IPS DF 6.9 (cell line): ENCODE measurements at regions not wholly inside any gene's neighbourhood (a gene's known extent, or its start where the extent isn't known, plus 50 kb on each side); places are given as distances from the start of the nearest gene placed in this dataset.

Source experiments
- DNase-seq: peaks from one replicate; pipeline ENCODE4 v3.0.0-alpha.2; 2013; ENCODE audit warnings: low read depth, low spot score
- H3K27ac ChIP-seq: one replicate; pipeline ENCODE4 v1.5.1; 2013; ENCODE audit warnings: low read length, control low read depth
- H3K27me3 ChIP-seq: 2 replicates; pipeline ENCODE4 v1.6.1; 2013; ENCODE audit warnings: mild to moderate bottlenecking, low read length; ENCODE audit not compliant: control insufficient read depth, insufficient read depth
- H3K36me3 ChIP-seq: 2 replicates; pipeline ENCODE4 v1.6.1; 2013; ENCODE audit warnings: low read length; ENCODE audit not compliant: control insufficient read depth, insufficient read depth
- H3K4me1 ChIP-seq: 2 replicates; pipeline ENCODE4 v1.6.1; 2013; ENCODE audit warnings: low read length; ENCODE audit not compliant: control insufficient read depth, insufficient read depth
- H3K4me3 ChIP-seq: 2 replicates; pipeline ENCODE4 v1.5.1; 2013; ENCODE audit warnings: mild to moderate bottlenecking, low read length
- H3K9me3 ChIP-seq: 2 replicates; pipeline ENCODE4 v1.6.1; 2013; ENCODE audit warnings: low read length, inconsistent platforms; ENCODE audit not compliant: control insufficient read depth, insufficient read depth
- WGBS: extraction: QIAGEN DNeasy Blood & Tissue Kit; methylation state at CpG from one replicate; pipeline ENCODE4 v1.1.7; 2013; ENCODE audit warnings: mixed read lengths, missing lambda C conversion rate; ENCODE audit not compliant: insufficient read length, insufficient coverage; 5-methylcytosine and 5-hydroxymethylcytosine counted together

DNA sequence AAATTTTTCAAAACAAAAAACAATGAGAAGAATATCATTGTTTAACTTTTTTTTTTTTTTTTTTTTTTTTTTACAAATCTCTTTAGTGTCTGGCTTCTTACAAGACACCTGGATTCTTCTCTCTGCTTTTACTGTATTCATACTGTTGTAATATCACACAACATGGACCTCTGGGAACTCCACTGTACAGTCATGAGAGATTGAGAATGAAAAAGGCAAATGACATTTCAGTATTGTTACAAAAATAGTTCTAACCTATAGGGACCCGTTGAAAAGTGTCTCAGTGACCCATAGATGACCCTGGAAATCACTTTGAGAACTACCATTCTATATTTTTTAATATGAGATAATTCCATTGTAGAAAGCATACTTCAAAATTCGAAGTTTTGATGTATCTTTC is 124.4 kb downstream of the SLIT2 start:
- no CpG with 5 or more reads among the region's 2 CpGs for WGBS

DNA sequence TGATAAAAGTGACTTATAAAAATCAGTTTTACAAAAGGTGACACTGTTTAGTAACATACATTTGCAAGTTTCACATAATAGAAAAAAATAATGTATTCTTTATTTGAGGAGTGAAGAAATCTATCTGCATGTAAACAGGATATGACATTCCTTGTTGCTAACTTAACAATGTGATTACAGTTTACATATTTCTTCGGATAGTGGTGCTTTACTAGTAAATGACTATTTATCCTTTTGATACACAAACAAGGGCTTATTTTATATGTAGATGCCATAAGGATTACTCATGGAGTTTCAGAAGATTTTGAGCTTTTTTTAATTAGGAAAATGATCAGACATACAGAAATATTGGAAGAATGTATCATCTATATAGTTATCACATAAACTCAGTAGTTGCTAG is 126.5 kb downstream of the SLIT2 start:
- Histone ChIP-seq H3K4me3 (no peak overlapping the region), H3K9me3 (no peaks in the 10 kb centered on the region), H3K4me1 (no peaks in the 10 kb centered on the region), H3K27ac (no peak overlapping the region), H3K27me3 (no peaks in the 10 kb centered on the region), H3K36me3 (no peaks in the 10 kb centered on the region)
- no CpG with 5 or more reads among the region's 1 CpG for WGBS
- DNase-seq: no peak

More for the DNA sequence above, 124.4 kb downstream of the SLIT2 start:
- Histone ChIP-seq H3K27ac (no peak overlapping the region), H3K4me3 (no peak overlapping the region), H3K9me3 (no peaks in the 10 kb centered on the region), H3K4me1 (no peaks in the 10 kb centered on the region), H3K36me3 (no peaks in the 10 kb centered on the region), H3K27me3 (no peaks in the 10 kb centered on the region)
- DNase-seq: no peak

DNA sequence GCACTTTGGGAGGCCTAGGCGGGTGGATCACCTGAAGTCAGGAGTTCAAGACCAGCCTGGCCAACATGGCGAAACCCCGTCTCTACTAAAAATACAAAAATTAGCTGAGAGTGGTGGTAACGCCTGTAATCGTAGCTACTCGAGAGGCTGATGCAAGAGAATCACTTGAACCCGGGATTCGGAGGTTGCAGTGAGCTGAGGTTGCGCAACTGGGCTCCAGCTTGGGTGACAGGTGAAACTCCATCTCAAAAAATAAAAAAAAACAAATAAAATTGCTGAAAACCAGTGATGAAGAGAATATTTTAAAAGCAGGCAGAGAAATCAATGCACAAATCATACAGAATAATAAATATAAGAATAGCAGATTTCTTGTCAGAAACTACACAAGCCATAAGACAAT is 129.3 kb downstream of the SLIT2 start:
- Histone ChIP-seq H3K27me3 (no peaks in the 10 kb centered on the region), H3K4me1 (no peaks in the 10 kb centered on the region), H3K27ac (no peak overlapping the region), H3K36me3 (no peaks in the 10 kb centered on the region), H3K4me3 (no peak overlapping the region), H3K9me3 (no peaks in the 10 kb centered on the region)
- DNase-seq: no peak
- WGBS: no CpG with 5 or more reads among the region's 9 CpGs

DNA sequence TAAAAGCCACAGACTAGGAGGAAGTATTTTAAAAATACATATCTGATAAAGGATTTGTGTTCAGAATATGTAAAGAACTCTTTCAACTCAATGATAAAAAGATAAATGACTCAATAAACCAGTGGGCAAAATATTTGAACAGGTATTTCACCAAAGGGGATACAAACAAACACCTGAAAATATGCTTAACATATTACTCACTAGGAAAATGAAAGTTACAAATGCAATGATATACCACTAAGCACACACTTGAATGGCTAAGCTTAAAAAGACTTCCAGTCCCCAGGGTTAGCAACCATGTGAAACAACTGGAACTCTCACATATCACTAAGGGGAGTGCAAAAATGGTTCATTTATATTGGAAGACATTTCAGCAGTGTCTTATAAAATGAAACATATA is 131.6 kb downstream of the SLIT2 start:
- Histone ChIP-seq H3K27me3 (no peaks in the 10 kb centered on the region), H3K4me1 (no peaks in the 10 kb centered on the region), H3K9me3 (no peaks in the 10 kb centered on the region), H3K4me3 (no peak overlapping the region), H3K27ac (no peak overlapping the region), H3K36me3 (no peaks in the 10 kb centered on the region)
- no peak for DNase-seq

DNA sequence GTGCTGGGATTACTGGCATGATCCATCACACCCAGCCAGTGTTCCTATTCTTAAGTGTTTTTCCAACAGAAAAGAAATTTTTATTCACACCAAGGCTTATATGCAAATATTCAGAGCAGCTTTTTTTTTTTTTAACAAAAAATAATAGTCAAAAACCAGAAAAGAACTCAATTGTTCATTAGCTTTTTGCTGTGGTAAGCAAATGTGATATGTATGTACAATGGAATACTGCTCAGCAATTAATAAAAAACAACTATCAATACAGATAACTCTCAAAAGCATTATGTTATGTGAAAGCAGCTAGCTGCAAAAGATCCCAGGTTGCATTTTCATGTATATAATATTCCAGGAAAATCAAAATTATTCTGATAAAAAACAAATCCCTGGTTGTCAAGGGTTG is 132.3 kb downstream of the SLIT2 start:
- no peaks in the 10 kb centered on the region for H3K27me3 ChIP-seq
- no peaks in the 10 kb centered on the region for H3K9me3 ChIP-seq
- no peaks in the 10 kb centered on the region for H3K4me1 ChIP-seq
- no peak for DNase-seq
- no peak overlapping the region for H3K27ac ChIP-seq
- no peak overlapping the region for H3K4me3 ChIP-seq
- no peaks in the 10 kb centered on the region for H3K36me3 ChIP-seq

DNA sequence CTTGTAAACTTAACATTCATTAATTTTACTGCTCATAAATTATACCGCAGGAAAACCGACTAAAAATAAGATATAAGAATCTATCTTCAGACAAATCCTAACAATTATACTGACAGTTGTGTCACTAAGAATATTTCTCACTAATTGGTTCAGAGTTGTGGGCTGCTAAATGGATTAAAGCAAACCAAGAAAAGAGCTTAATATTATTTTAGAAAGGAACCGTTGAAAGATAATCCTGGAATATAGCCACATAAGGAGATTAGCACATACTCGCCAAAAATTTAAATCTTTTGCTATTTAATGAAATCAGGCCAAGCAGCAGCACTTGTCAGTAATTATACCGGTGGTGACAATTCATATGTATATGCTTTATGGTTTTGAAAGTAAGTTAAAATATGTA is 132.8 kb downstream of the SLIT2 start:
- no peak overlapping the region for H3K27ac ChIP-seq
- H3K9me3 ChIP-seq: no peaks in the 10 kb centered on the region
- no peaks in the 10 kb centered on the region for H3K4me1 ChIP-seq
- H3K4me3 ChIP-seq: no peak overlapping the region
- no peaks in the 10 kb centered on the region for H3K36me3 ChIP-seq
- H3K27me3 ChIP-seq: no peaks in the 10 kb centered on the region
- no CpG with 5 or more reads among the region's 5 CpGs for WGBS
- no peak for DNase-seq

DNA sequence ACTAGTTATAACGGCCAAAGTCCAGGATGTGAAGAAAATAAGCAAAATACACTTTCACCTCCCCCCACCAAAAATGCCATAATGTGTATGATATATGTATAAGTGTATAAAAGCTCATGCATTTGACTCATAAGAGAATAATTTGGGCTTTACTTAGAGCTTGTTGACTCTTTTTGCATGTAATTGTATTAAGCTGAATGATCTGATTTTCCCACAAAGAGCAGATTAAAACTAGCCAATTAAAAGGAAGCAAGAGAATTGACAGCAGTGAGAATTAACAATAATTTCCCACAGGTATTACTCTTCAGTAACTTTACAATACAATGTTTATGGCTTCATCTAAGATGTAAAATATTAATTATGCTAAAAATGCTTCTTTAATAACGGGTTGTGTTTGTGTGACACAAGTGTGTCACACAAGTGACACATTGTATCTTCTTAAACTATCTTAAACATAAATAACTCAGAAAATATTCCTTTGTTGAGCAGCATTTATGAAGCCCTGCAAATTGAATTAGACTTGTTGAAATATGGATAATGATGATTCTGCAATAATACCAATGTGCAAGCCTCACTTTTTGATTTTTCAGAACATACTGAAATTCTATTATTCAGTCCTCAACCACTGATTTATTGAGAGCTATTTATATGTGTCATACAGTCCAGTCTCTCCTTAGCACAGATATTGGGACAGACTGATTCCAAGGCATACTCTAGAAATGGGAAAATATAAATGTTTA is 134.5 kb downstream of the SLIT2 start:
- H3K36me3 ChIP-seq: no peaks in the 10 kb centered on the region
- no peaks in the 10 kb centered on the region for H3K4me1 ChIP-seq
- no peak for DNase-seq
- WGBS: no CpG with 5 or more reads among the region's 2 CpGs
- H3K4me3 ChIP-seq: no peak overlapping the region
- H3K27ac ChIP-seq: no peak overlapping the region
- no peaks in the 10 kb centered on the region for H3K9me3 ChIP-seq
- H3K27me3 ChIP-seq: no peaks in the 10 kb centered on the region

DNA sequence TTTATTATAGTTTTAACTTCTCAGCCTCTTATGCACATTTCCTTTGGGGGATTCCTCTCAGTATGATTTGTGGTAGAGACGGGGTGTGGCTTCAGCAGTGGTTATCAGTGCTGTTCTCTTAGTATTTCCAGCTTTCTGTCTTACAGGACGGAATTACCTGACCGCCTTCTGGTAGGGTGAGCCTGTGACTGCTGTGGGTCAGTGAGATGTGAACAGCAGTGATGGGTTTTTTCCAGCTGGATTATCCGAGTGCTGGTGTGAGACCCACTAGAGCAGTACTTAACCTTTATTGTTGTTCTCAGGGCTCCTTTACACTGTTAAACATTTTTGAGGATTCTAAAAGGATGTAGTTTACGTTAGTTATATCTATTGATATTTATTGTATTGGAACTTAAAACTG is 135.2 kb downstream of the SLIT2 start:
- H3K9me3 ChIP-seq: no peaks in the 10 kb centered on the region
- no peaks in the 10 kb centered on the region for H3K4me1 ChIP-seq
- no peak overlapping the region for H3K27ac ChIP-seq
- no peak overlapping the region for H3K4me3 ChIP-seq
- no peak for DNase-seq
- H3K36me3 ChIP-seq: no peaks in the 10 kb centered on the region
- no peaks in the 10 kb centered on the region for H3K27me3 ChIP-seq
- WGBS: no CpG with 5 or more reads among the region's 5 CpGs

DNA sequence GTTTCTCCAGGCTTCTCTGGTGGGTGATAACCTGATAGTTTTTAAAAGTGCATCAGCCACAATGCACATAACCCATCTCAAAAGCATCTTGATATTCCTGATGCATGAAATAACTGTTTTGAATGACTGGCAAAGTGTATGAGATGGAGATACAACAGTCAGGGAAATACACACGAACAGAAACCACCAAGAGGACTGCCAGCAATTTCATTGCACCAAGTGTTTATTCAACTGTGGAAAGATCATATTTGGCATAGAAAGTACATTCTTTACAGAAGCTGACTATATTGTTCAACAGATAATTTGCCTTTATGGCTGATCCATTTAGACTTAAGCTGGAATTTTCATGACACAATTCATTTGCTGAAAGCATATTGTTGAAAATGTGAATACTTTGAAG is 139.5 kb downstream of the SLIT2 start:
- Histone ChIP-seq H3K4me3 (no peak overlapping the region), H3K4me1 (no peaks in the 10 kb centered on the region), H3K36me3 (no peaks in the 10 kb centered on the region), H3K9me3 (no peaks in the 10 kb centered on the region), H3K27me3 (no peaks in the 10 kb centered on the region), H3K27ac (no peak overlapping the region)
- no CpG with 5 or more reads among the region's 1 CpG for WGBS
- no peak for DNase-seq

DNA sequence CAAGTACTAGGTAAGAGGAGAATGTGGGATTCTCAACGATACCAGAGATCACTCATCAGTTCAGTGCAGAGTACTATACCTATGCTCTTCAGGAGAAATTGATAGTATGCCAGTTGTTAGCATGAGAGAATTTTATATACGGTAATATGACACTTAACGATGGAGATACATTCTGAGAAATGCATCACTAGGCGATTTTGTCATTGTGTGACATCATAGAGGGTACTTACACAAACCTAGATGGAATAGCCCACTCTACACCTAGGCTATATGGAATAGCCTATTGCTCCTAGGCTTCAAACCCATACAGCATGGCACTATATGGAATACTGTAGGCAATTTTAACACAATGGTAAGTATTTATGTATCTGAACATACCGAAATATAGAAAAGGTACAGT is 140.2 kb downstream of the SLIT2 start:
- H3K27me3 ChIP-seq: no peaks in the 10 kb centered on the region
- H3K4me3 ChIP-seq: no peak overlapping the region
- no peaks in the 10 kb centered on the region for H3K9me3 ChIP-seq
- WGBS: no CpG with 5 or more reads among the region's 5 CpGs
- DNase-seq: no peak
- no peaks in the 10 kb centered on the region for H3K36me3 ChIP-seq
- no peak overlapping the region for H3K27ac ChIP-seq
- H3K4me1 ChIP-seq: no peaks in the 10 kb centered on the region

DNA sequence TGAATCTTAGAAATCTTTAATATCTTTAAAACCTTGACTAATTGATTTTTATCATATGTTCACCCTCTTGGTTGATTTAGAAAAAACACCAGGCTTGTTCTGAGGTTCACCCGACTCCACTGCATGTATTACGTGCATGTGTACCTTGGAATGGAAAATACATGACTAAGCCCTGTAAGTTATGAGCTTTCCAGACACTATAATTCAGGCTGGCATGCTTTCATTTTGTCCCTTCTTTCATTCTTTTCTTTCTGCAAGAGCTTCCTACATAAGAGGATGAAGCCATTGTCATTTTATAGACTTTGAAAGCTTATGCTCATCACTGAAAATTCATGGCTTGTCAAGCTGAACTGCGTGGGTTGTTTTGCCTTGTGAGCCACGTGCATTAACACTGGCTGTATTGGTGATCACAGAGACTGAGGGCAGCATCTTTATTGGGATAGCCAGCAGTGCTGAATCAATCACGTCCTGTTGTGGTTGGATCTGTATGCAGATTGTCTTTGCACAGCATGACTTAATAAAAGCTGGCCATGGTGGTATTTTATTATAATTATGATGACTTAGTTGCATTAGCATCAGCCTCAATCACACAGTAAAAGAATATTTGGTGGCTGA is 141.9 kb downstream of the SLIT2 start:
- Histone ChIP-seq H3K4me1 (no peaks in the 10 kb centered on the region), H3K4me3 (no peak overlapping the region), H3K27ac (no peak overlapping the region), H3K9me3 (no peaks in the 10 kb centered on the region), H3K36me3 (no peaks in the 10 kb centered on the region), H3K27me3 (no peaks in the 10 kb centered on the region)
- no CpG with 5 or more reads among the region's 5 CpGs for WGBS
- DNase-seq: no peak
